ENCODE measurements at regions not wholly inside any gene's neighbourhood (a gene's known extent, or its start where the extent isn't known, plus 50 kb on each side); places are given as distances from the start of the nearest gene placed in this dataset.

DNA sequence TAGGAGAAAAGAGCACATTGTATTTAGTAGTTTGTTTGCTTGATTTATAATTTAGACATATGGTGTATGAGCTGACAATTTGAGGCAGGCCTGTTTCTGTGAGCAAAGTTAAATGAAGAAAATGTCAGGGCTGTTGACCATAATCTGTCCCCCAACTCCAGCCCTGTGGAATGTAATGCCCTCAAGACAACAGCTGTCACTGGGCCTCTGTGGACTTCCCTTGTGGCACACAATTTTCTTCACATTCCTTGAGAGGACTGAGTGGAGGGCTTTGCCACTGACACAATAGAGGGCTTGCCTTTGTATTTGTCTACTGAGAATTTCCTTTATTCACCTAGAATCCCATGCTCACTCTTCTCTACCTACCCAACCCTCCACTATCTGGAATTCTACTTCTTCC lies 141.2 kb upstream of the CD180 start:
- no peaks in the 10 kb centered on the region for H3K4me1 ChIP-seq
- DNase-seq = no peak
- no peak overlapping the region for H3K4me3 ChIP-seq
- no peak overlapping the region for H3K9ac ChIP-seq (ENCODE audit: low read depth in 2 of 2, low read length in 2 of 2)
- H3K27me3 ChIP-seq = no peaks in the 10 kb centered on the region
- TF ChIP-seq, protein P1, sequence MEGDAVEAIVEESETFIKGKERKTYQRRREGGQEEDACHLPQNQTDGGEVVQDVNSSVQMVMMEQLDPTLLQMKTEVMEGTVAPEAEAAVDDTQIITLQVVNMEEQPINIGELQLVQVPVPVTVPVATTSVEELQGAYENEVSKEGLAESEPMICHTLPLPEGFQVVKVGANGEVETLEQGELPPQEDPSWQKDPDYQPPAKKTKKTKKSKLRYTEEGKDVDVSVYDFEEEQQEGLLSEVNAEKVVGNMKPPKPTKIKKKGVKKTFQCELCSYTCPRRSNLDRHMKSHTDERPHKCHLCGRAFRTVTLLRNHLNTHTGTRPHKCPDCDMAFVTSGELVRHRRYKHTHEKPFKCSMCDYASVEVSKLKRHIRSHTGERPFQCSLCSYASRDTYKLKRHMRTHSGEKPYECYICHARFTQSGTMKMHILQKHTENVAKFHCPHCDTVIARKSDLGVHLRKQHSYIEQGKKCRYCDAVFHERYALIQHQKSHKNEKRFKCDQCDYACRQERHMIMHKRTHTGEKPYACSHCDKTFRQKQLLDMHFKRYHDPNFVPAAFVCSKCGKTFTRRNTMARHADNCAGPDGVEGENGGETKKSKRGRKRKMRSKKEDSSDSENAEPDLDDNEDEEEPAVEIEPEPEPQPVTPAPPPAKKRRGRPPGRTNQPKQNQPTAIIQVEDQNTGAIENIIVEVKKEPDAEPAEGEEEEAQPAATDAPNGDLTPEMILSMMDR (IDR thresholded peaks at IDR 0.05) = no peak
- intact Hi-C loops (cut with DNase I) = no loop called here
- H3K9me3 ChIP-seq = no peaks in the 10 kb centered on the region
- no peak overlapping the region for H3K27ac ChIP-seq
- no peaks in the 10 kb centered on the region for H3K36me3 ChIP-seq

DNA sequence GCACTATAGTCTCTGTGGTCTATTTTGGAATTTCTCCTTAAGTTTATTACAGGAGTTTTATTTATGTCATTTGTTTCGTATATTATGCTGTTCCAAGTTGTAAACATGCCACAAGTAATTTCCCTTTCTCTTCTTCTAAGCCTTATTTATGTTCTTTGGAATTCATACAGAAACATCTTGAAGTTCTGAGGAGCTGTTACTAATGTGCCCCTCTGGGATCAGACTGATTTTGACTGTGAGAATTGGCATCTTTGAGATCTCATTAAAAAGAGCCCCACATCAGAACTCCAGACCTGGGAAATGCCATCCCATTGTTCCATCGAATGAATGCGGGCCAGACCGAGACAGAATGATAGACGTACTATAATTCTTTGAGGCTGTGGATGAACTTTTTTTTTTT lies 138.8 kb upstream of the CD180 start:
- TF ChIP-seq, protein P1 (IDR thresholded peaks at IDR 0.05) = no peak
- H3K4me3 ChIP-seq = no peak overlapping the region
- intact Hi-C loops (cut with DNase I) = no loop called here

DNA sequence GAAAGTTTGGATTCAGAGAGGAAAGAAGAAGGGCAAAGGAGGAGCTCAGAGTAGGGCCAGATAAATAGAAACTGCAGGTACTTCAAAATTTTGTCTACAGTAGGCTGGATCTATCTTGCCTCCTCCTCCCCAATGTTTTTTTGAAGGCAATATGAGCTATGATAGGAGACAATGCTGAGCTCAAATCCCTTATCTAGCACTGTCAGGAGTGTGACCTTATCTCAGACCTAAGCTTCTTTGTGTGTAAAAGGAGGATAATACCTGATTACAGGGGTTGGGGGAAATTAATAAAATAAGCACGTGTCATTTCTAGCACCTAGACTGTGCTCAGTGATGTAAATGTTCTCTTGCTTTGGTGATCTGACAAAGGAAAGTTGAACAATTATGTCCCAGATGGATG lies 137.8 kb upstream of the CD180 start:
- H3K4me1 ChIP-seq = no peaks in the 10 kb centered on the region
- intact Hi-C loops (cut with DNase I) = no loop called here
- no peaks in the 10 kb centered on the region for H3K36me3 ChIP-seq
- H3K4me3 ChIP-seq = no peak overlapping the region
- no peak overlapping the region for H3K9ac ChIP-seq (ENCODE audit: low read depth in 2 of 2, low read length in 2 of 2)
- H3K9me3 ChIP-seq = no peaks in the 10 kb centered on the region
- no peaks in the 10 kb centered on the region for H3K27me3 ChIP-seq
- no peak overlapping the region for H3K27ac ChIP-seq
- TF ChIP-seq, protein P1 (IDR thresholded peaks at IDR 0.05) = no peak
- no peak for DNase-seq

More for the DNA sequence above, 138.8 kb upstream of the CD180 start:
- Histone ChIP-seq H3K9ac (ENCODE audit: low read depth in 2 of 2, low read length in 2 of 2) (no peak overlapping the region), H3K27me3 (no peaks in the 10 kb centered on the region), H3K27ac (no peak overlapping the region), H3K4me1 (no peaks in the 10 kb centered on the region), H3K9me3 (no peaks in the 10 kb centered on the region), H3K36me3 (no peaks in the 10 kb centered on the region)
- DNase-seq = no peak

DNA sequence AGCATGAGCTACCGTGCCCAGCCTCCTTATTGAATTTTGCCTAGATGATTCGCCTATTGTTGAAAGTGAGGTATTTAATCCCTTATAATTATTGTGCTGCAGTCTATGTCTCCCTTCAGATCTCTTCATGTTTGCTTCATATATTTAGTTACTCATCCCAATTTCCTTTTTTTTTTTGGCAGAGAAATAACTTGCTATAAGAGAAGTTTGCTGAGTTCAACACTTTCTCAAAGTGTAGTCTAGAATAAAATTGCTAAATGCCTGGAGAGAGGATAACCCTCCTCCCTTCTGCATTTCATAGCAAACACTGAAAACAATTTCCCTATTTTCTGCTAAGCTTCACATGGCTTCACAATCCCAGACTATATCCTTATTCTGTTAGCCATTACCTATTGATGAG lies 136.6 kb upstream of the CD180 start:
- Histone ChIP-seq H3K4me1 (no peaks in the 10 kb centered on the region), H3K27me3 (no peaks in the 10 kb centered on the region), H3K36me3 (no peaks in the 10 kb centered on the region), H3K4me3 (no peak overlapping the region), H3K9me3 (no peaks in the 10 kb centered on the region), H3K9ac (ENCODE audit: low read depth in 2 of 2, low read length in 2 of 2) (no peak overlapping the region), H3K27ac (no peak overlapping the region)
- TF ChIP-seq, protein P1 (IDR thresholded peaks at IDR 0.05) = no peak
- intact Hi-C loops (cut with DNase I) = no loop called here
- DNase-seq = no peak

DNA sequence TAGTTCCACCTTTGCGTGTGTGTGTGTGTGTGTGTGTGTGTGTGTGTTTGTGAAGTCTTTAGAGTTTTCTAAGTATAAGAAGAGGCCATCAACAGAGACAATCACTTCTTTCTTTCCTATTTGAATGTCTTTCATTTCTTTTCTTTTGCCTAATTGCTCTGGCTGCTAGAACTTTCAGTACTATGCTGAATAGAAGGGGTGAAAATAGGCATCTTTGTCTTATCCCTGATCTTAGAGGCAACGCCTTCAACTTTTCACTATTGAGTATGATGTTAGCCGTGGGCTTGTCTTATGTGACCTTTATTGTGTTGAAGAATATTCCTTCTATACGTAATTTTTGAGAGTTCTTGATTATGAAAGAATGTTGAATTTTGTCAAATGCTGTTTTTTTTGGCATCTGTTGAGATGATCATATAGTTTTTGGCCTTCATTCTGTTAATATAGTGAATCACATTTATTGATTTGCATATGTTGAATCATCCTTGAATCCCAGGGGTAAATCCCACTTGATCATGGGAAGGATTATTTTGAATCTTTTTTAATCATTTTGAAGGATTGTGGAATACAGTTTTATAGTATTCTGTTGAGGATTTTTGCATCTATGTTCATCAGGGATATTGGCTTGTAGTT lies 134.8 kb upstream of the CD180 start:
- Histone ChIP-seq H3K4me1 (no peaks in the 10 kb centered on the region), H3K27me3 (no peaks in the 10 kb centered on the region), H3K9me3 (no peaks in the 10 kb centered on the region), H3K27ac (no peak overlapping the region), H3K4me3 (no peak overlapping the region), H3K36me3 (no peaks in the 10 kb centered on the region), H3K9ac (ENCODE audit: low read depth in 2 of 2, low read length in 2 of 2) (no peak overlapping the region)
- no peak for DNase-seq
- intact Hi-C loops (cut with DNase I) = no loop called here
- TF ChIP-seq, protein P1 (IDR thresholded peaks at IDR 0.05) = no peak
